NB4 (cell line): ENCODE measurements at regions not wholly inside any gene's neighbourhood (a gene's known extent, or its start where the extent isn't known, plus 50 kb on each side); places are given as distances from the start of the nearest gene placed in this dataset.

Experiments
- DNase-seq: peaks from one replicate; pipeline ENCODE4 v3.0.0; 2010; ENCODE audit warnings: low read depth
- H3K4me3 ChIP-seq: one replicate; pipeline ENCODE4 v1.5.1; 2011; ENCODE audit warnings: mild to moderate bottlenecking, low read depth, low read length, moderate library complexity
- CTCF ChIP-seq: IDR thresholded peaks from one replicate; pipeline ENCODE4 v1.5.1; 2012; ENCODE audit warnings: low read depth, low read length
- MAX ChIP-seq: IDR thresholded peaks from 2 replicates; pipeline ENCODE4 v1.6.1; 2011; ENCODE audit warnings: low read depth, low read length
- MYC ChIP-seq: IDR thresholded peaks from 2 replicates; pipeline ENCODE4 v1.6.1; 2011; ENCODE audit warnings: low read depth, low read length
- POLR2A ChIP-seq: IDR thresholded peaks from 2 replicates; pipeline ENCODE4 v1.6.1; 2011; ENCODE audit warnings: mild to moderate bottlenecking; ENCODE audit not compliant: insufficient read length; ENCODE audit errors: extremely low read depth

GRCh38 chr10:76651154-76651553 lies 986.5 kb downstream of the KCNMA1 start:
- DNase-seq: no peak
- no peak for TF ChIP-seq MYC
- TF ChIP-seq CTCF: no peak
- TF ChIP-seq POLR2A: no peak
- TF ChIP-seq MAX: no peak
- no peak overlapping the region for H3K4me3 ChIP-seq

GRCh38 chr10:76649723-76650127 lies 987.9 kb downstream of the KCNMA1 start:
- TF ChIP-seq MAX: no peak
- no peak for TF ChIP-seq POLR2A
- no peak for TF ChIP-seq MYC
- no peak for TF ChIP-seq CTCF
- no peak overlapping the region for H3K4me3 ChIP-seq
- DNase-seq: no peak

DNA sequence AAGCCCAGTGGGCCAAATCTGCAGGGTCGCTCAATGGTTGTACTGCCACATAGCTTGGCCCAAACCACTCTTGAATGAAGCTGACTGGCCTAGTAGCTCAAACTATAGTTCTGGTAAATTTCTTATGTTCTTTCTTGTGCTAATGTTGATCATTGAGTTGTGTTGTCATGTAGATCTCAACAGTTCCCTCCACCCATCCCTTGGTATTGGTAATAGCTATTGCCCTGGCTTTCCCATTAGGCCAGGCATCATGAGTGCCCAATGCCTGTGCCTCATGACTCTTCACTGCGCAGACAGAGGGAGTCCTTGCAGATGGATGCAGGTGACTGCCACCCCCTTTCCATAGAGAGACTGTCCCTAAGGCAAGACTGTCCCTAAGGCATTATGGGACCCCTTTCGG lies 988.4 kb downstream of the KCNMA1 start:
- no peak for DNase-seq
- H3K4me3 ChIP-seq: no peak overlapping the region
- TF ChIP-seq CTCF (no peak), POLR2A (no peak), MYC (no peak), MAX (no peak)

- H3K4me3 ChIP-seq: no peak overlapping the region
- TF ChIP-seq MYC (no peak), POLR2A (no peak), MAX (no peak), CTCF (no peak)
- no peak for DNase-seq
Measured at GRCh38 chr10:76647301-76647700, 990.3 kb downstream of the KCNMA1 start.

- TF ChIP-seq CTCF (no peak), MAX (no peak), MYC (no peak), POLR2A (no peak)
- H3K4me3 ChIP-seq: no peak overlapping the region
- no peak for DNase-seq
Measured at GRCh38 chr10:76645341-76645740, 992.3 kb downstream of the KCNMA1 start.

GRCh38 chr10:76644476-76644875 lies 993.1 kb downstream of the KCNMA1 start:
- DNase-seq: no peak
- H3K4me3 ChIP-seq: no peak overlapping the region
- TF ChIP-seq POLR2A (no peak), MYC (no peak), MAX (no peak), CTCF (no peak)
